Hepatocyte (in vitro differentiated cells): ENCODE measurements at regions not wholly inside any gene's neighbourhood (a gene's known extent, or its start where the extent isn't known, plus 50 kb on each side); places are given as distances from the start of the nearest gene placed in this dataset.
"Not testable (repeated sequence)": the region's sequence is repeated elsewhere in the genome, so short reads cannot be mapped to it uniquely, and the experiment has no call there.

Experiments used
- DNase-seq: peaks from one replicate; pipeline ENCODE4 v3.0.0-alpha.2; 2016; ENCODE audit warnings: low spot score
- H2AFZ ChIP-seq: fragments of 200-600 bp; sonication (generic); 2 replicates; pipeline ENCODE4 v1.6.0; 2016; ENCODE audit warnings: antibody characterized with exemption, mild to moderate bottlenecking
- H3K27ac ChIP-seq: fragments of 200-600 bp; sonication (generic); 2 replicates; pipeline ENCODE4 v1.5.1; 2016; ENCODE audit warnings: mild to moderate bottlenecking
- H3K27me3 ChIP-seq: fragments of 200-600 bp; sonication (generic); 2 replicates; pipeline ENCODE4 v1.6.1; 2016
- H3K36me3 ChIP-seq: fragments of 200-600 bp; sonication (generic); replicated peaks from 2 replicates; pipeline ENCODE4 v1.5.1; 2016; ENCODE audit warnings: low read depth; ENCODE audit not compliant: insufficient read depth
- H3K4me1 ChIP-seq: fragments of 200-600 bp; sonication (generic); 2 replicates; pipeline ENCODE4 v1.5.1; 2016; ENCODE audit warnings: mild to moderate bottlenecking, moderate library complexity; ENCODE audit not compliant: insufficient read depth
- H3K4me2 ChIP-seq: fragments of 200-600 bp; sonication (generic); 2 replicates; pipeline ENCODE4 v1.6.0; 2016
- H3K4me3 ChIP-seq: fragments of 200-600 bp; sonication (generic); 2 replicates; pipeline ENCODE4 v1.5.1; 2016; ENCODE audit warnings: mild to moderate bottlenecking
- H3K79me2 ChIP-seq: fragments of 200-600 bp; sonication (generic); 2 replicates; pipeline ENCODE4 v1.6.0; 2017; ENCODE audit warnings: mild to moderate bottlenecking
- H3K9me2 ChIP-seq: fragments of 200-600 bp; sonication (generic); replicated peaks from 2 replicates; pipeline ENCODE4 v1.6.0; 2017; ENCODE audit warnings: mild to moderate bottlenecking; ENCODE audit not compliant: insufficient read depth
- H3K9me3 ChIP-seq: fragments of 200-600 bp; sonication (generic); 2 replicates; pipeline ENCODE4 v1.5.1; 2016; ENCODE audit warnings: low read depth, mild to moderate bottlenecking
- H4K20me1 ChIP-seq: fragments of 200-600 bp; sonication (generic); 2 replicates; pipeline ENCODE4 v1.6.0; 2016; ENCODE audit warnings: mild to moderate bottlenecking; ENCODE audit not compliant: insufficient read depth, poor library complexity, severe bottlenecking
- EZH2 ChIP-seq: fragments of 200-600 bp; sonication (generic); IDR thresholded peaks from 2 replicates; pipeline ENCODE4 v1.6.1; 2016; ENCODE audit warnings: antibody characterized with exemption, mild to moderate bottlenecking, borderline replicate concordance
- EZH2phosphoT487 ChIP-seq: fragments of 200-600 bp; sonication (generic); IDR thresholded peaks from one replicate; pipeline ENCODE4 v1.6.1; 2018; ENCODE audit warnings: antibody characterized with exemption, mild to moderate bottlenecking, low read depth, moderate library complexity; ENCODE audit not compliant: unreplicated experiment, severe bottlenecking
- WGBS: methylation state at CpG from one replicate; pipeline ENCODE4 v1.1.6; 2016; ENCODE audit warnings: low lambda C conversion rate; ENCODE audit errors: missing lambda C conversion rate; 5-methylcytosine and 5-hydroxymethylcytosine counted together
- TF ChIP-seq, protein P1 (sequence below): fragments of 200-600 bp; sonication (generic); IDR thresholded peaks from 2 replicates; pipeline ENCODE4 v1.5.1; 2016; ENCODE audit warnings: antibody characterized with exemption, mild to moderate bottlenecking; ENCODE audit not compliant: poor library complexity

DNA sequence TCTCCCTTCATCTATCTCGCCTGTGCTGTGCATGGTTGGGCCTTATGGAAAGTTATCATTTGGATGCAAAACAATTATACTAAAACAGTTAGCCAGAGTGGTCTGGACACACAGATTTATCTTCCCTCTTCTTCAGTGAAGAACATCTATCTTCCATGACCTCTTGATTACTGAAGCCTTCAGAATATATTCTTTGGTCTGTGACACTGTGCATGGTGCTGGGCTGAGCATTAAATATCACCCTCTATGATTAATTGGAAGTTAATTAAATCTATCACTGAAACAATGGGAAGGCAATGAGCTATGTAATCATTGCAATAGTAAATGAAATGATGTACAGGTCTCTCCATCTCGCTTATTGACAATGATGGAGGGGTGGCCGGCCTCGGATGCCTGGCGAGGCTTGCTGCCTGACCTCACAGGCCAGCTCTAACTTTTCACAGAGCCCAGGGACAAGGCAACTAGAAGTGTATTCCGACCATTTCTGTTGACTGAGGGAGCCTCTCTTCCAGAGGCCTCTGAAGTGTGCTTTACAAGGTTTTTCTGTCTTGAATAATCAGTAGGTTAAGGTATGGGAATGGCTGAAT lies 186.6 kb downstream of the NKX6-1 start:
- Histone ChIP-seq H3K9me2 (no peaks in the 10 kb centered on the region), H4K20me1 (no peaks in the 10 kb centered on the region), H3K4me1 (no peaks in the 10 kb centered on the region), H3K27me3 (no peaks in the 10 kb centered on the region), H3K36me3 (no peaks in the 10 kb centered on the region), H3K4me3 (no peak overlapping the region), H3K4me2 (no peak overlapping the region), H3K79me2 (no peaks in the 10 kb centered on the region), H3K9me3 (no peaks in the 10 kb centered on the region), H3K27ac (no peak overlapping the region), H2AFZ (no peak overlapping the region)
- no peak for DNase-seq
- no peak for TF ChIP-seq EZH2
- no peak for TF ChIP-seq EZH2phosphoT487
- TF ChIP-seq, protein P1, sequence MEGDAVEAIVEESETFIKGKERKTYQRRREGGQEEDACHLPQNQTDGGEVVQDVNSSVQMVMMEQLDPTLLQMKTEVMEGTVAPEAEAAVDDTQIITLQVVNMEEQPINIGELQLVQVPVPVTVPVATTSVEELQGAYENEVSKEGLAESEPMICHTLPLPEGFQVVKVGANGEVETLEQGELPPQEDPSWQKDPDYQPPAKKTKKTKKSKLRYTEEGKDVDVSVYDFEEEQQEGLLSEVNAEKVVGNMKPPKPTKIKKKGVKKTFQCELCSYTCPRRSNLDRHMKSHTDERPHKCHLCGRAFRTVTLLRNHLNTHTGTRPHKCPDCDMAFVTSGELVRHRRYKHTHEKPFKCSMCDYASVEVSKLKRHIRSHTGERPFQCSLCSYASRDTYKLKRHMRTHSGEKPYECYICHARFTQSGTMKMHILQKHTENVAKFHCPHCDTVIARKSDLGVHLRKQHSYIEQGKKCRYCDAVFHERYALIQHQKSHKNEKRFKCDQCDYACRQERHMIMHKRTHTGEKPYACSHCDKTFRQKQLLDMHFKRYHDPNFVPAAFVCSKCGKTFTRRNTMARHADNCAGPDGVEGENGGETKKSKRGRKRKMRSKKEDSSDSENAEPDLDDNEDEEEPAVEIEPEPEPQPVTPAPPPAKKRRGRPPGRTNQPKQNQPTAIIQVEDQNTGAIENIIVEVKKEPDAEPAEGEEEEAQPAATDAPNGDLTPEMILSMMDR = no peak
- WGBS = 88% methylated on average over 6 of the region's 6 CpGs

DNA sequence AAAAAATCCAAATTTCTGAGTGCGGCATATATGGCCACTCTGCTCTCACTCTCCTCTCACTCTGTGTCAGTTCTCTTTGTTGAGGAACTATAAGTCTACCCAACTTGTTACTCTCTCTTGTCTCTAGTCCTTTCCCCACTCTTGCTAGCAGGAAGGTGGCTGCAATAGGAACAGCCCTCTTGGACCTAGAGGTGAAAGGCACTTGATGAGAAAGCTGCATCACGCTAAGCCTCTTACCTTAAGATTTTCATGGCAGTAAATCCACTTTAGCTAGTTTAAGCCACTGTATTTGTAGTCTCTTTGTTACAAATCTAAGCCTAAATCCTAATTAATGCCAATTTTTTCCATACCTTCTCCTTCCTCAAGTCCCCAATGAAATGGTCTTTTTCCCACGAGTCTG lies 189.9 kb downstream of the NKX6-1 start:
- no peak overlapping the region for H2AFZ ChIP-seq
- no peaks in the 10 kb centered on the region for H3K79me2 ChIP-seq
- H3K4me2 ChIP-seq = no peak overlapping the region
- 86% methylated on average over 3 of the region's 3 CpGs for WGBS
- H3K4me3 ChIP-seq = no peak overlapping the region
- TF ChIP-seq EZH2 = no peak
- no peak for TF ChIP-seq EZH2phosphoT487
- TF ChIP-seq, protein P1 = no peak
- no peaks in the 10 kb centered on the region for H3K27me3 ChIP-seq
- H3K4me1 ChIP-seq = no peaks in the 10 kb centered on the region
- H4K20me1 ChIP-seq = no peaks in the 10 kb centered on the region
- no peaks in the 10 kb centered on the region for H3K9me2 ChIP-seq
- H3K36me3 ChIP-seq = no peaks in the 10 kb centered on the region
- H3K27ac ChIP-seq = no peak overlapping the region
- H3K9me3 ChIP-seq = no peaks in the 10 kb centered on the region
- no peak for DNase-seq

DNA sequence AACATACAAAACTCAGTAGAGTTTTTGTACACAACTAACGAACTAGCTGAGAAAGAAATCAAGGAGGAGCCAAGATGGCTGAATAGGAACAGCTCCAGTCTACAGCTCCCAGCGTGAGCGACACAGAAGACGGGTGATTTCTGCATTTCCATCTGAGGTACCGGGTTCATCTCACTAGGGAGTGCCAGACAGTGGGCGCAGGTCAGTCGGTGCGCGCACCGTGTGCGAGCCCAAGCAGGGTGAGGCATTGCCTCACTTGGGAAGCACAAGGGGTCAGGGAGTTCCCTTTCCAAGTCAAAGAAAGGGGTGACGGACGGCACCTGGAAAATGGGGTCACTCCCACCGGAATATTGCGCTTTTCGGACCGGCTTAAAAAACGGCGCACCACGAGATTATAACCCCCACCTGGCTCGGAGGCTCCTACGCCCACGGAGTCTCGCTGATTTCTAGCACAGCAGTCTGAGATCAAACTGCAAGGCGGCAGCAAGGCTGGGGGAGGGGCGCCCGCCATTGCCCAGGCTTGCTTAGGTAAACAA lies 200.3 kb downstream of the NKX6-1 start:
- not testable (repeated sequence) for H3K4me3 ChIP-seq, DNase-seq, H4K20me1 ChIP-seq, H3K79me2 ChIP-seq, H2AFZ ChIP-seq, H3K4me1 ChIP-seq, H3K9me2 ChIP-seq, H3K9me3 ChIP-seq, H3K27me3 ChIP-seq, H3K27ac ChIP-seq, H3K4me2 ChIP-seq, H3K36me3 ChIP-seq
- 83% methylated on average over 24 of the region's 27 CpGs for WGBS

DNA sequence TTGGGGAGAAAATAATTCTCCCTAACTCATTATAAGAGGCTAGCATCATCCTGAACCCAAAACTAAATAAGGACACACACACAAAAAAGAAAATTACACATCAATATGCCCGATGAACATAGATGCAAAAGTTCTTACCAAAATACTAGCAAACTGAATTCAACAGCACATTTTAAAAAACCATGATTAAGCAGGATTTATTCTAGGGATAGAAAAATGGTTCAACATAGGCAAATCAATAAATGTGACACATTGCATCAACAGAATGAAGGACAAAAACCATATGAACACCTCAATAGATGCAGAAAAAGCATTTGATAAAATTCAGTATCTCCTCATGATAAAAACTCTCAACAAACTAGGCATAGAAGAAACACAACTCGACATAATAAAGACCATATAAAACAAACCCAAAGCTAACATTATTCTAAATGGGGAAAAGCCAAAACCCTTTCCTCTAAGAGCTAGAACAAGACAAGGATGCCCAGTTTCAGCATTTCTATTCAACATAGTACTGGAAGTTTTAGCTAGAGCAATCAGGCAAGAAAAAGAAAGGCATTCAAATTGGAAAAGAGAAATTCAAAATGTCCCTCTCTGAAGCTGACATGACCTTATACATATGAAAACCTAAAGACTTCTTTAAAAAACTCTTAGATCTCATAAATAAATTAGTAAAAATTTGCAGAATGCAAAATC lies 200.9 kb downstream of the NKX6-1 start:
- H3K27me3 ChIP-seq = no peaks in the 10 kb centered on the region
- H2AFZ ChIP-seq = no peak overlapping the region
- WGBS = 76% methylated on average over 2 of the region's 2 CpGs
- H3K36me3 ChIP-seq = no peaks in the 10 kb centered on the region
- no peak for TF ChIP-seq EZH2phosphoT487
- TF ChIP-seq, protein P1 = no peak
- TF ChIP-seq EZH2 = no peak
- no peaks in the 10 kb centered on the region for H3K79me2 ChIP-seq
- no peaks in the 10 kb centered on the region for H4K20me1 ChIP-seq
- no peak for DNase-seq
- no peaks in the 10 kb centered on the region for H3K4me1 ChIP-seq
- no peak overlapping the region for H3K4me3 ChIP-seq
- H3K9me3 ChIP-seq = no peaks in the 10 kb centered on the region
- no peaks in the 10 kb centered on the region for H3K9me2 ChIP-seq
- no peak overlapping the region for H3K27ac ChIP-seq
- no peak overlapping the region for H3K4me2 ChIP-seq
